GM12878 (cell line): ENCODE measurements at regions not wholly inside any gene's neighbourhood (a gene's known extent, or its start where the extent isn't known, plus 50 kb on each side); places are given as distances from the start of the nearest gene placed in this dataset.

Source experiments
- POLR2AphosphoS5 ChIP-seq: IDR thresholded peaks from 2 replicates; pipeline ENCODE4 v1.6.1; 2011; ENCODE audit warnings: mild to moderate bottlenecking, low read length, inconsistent platforms
- SMAD1 ChIP-seq: fragments of 450-650 bp; IDR thresholded peaks from 2 replicates; pipeline ENCODE4 v1.6.1; 2018; ENCODE audit warnings: mild to moderate bottlenecking, low read depth; ENCODE audit not compliant: partially characterized antibody
- TF ChIP-seq, protein P1 (sequence below), 3 experiments: IDR thresholded peaks in 2 of 3; conservative IDR thresholded peaks in 1 of 3; 2 replicates each; pipeline ENCODE4 v1.5.1; 2011; ENCODE audit warnings: low read depth in 3 of 3, low read length in 3 of 3, mild to moderate bottlenecking in 3 of 3, control low read depth in 2 of 3, moderate library complexity in 2 of 3, inconsistent platforms in 1 of 3, mixed read lengths in 1 of 3; ENCODE audit not compliant: control insufficient read depth in 2 of 3, insufficient read depth in 1 of 3; ENCODE audit errors: extremely low read depth in 1 of 3
- TF ChIP-seq, protein P2 (sequence below): fragments of 450-650 bp; IDR thresholded peaks from 2 replicates; pipeline ENCODE4 v1.6.1; 2017; ENCODE audit warnings: antibody characterized with exemption, mild to moderate bottlenecking, moderate library complexity

DNA sequence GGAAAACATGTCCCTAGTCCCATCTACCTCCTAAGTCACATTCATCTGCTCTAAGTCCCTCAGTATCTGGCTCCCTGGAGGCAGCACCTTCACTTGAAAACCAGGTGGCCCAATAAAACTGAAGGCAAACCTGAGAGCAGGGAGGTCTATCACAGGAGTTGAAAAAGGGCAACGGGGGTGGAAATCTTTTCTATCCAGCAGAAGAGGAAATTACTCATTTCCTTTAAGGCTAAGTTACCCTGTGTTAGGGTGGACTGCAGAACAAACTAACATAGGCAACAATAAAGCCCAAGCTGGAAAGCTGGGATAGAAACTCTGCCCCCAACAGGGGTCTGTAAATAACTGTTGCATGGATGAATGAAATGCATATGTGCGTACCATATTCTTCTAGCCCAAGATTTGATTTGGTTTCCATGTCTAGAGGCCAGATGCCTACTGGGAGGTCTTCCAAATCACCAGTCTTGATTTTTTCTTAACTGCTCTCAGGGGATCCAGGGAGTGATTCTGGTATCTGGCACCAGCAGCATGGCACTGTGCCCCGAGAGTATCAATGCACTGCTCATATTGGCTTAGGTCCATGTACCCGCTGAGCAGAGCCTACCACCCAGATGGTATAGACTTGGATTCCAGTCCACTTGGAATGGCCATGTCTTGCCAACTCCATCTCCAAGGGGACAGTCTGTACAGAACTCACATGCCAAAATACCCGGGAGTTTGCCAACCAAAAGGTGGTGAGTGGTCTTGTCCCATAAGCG is 350.0 kb upstream of the NCAM1 start:
- TF ChIP-seq, protein P1, sequence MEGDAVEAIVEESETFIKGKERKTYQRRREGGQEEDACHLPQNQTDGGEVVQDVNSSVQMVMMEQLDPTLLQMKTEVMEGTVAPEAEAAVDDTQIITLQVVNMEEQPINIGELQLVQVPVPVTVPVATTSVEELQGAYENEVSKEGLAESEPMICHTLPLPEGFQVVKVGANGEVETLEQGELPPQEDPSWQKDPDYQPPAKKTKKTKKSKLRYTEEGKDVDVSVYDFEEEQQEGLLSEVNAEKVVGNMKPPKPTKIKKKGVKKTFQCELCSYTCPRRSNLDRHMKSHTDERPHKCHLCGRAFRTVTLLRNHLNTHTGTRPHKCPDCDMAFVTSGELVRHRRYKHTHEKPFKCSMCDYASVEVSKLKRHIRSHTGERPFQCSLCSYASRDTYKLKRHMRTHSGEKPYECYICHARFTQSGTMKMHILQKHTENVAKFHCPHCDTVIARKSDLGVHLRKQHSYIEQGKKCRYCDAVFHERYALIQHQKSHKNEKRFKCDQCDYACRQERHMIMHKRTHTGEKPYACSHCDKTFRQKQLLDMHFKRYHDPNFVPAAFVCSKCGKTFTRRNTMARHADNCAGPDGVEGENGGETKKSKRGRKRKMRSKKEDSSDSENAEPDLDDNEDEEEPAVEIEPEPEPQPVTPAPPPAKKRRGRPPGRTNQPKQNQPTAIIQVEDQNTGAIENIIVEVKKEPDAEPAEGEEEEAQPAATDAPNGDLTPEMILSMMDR (IDR thresholded peaks at IDR 0.05 in 2 of 3, conservative IDR thresholded peaks at IDR 0.05 in 1 of 3; ENCODE audit: control insufficient read depth in 2 of 3, extremely low read depth in 1 of 3, insufficient read depth in 1 of 3, low read depth in 3 of 3, low read length in 3 of 3): no peak
- TF ChIP-seq POLR2AphosphoS5: no peak
- no peak for TF ChIP-seq SMAD1
- TF ChIP-seq, protein P2, sequence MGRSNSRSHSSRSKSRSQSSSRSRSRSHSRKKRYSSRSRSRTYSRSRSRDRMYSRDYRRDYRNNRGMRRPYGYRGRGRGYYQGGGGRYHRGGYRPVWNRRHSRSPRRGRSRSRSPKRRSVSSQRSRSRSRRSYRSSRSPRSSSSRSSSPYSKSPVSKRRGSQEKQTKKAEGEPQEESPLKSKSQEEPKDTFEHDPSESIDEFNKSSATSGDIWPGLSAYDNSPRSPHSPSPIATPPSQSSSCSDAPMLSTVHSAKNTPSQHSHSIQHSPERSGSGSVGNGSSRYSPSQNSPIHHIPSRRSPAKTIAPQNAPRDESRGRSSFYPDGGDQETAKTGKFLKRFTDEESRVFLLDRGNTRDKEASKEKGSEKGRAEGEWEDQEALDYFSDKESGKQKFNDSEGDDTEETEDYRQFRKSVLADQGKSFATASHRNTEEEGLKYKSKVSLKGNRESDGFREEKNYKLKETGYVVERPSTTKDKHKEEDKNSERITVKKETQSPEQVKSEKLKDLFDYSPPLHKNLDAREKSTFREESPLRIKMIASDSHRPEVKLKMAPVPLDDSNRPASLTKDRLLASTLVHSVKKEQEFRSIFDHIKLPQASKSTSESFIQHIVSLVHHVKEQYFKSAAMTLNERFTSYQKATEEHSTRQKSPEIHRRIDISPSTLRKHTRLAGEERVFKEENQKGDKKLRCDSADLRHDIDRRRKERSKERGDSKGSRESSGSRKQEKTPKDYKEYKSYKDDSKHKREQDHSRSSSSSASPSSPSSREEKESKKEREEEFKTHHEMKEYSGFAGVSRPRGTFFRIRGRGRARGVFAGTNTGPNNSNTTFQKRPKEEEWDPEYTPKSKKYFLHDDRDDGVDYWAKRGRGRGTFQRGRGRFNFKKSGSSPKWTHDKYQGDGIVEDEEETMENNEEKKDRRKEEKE: no peak
